ENCODE measurements at regions not wholly inside any gene's neighbourhood (a gene's known extent, or its start where the extent isn't known, plus 50 kb on each side); places are given as distances from the start of the nearest gene placed in this dataset.
A peak's percentile ranks its signal among the peaks of the same experiment; 100 is the strongest.

GRCh38 chr5:72633649-72634048, 126.4 kb upstream of the ZNF366 start:
- peak; percentile 75 for DNase-seq (ENCODE audit: low read depth)
- H3K4me3 ChIP-seq (ENCODE audit: low read length): peak overlapping the region; percentile 13

DNA sequence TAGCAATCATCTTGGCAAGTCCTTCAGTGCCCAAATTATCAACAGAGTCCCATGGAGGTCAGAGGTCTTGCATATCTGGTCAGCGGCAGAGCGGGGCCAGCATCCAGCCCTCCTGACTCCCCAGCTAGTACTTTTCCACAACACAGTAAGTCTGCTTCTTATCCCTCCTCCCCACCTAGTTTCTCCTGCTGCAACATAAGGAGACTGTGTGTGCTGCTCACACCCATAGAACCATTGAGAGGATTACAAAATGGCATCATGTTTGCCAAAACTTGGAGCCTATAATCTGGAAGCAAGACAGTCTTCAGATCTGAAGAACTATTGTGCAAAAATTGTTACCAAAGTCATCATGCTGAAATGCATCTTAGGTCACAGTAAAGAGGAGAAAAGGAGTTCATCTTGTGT, 125.8 kb upstream of the ZNF366 start:
- H3K4me3 ChIP-seq (ENCODE audit: low read length): peak overlapping the region; percentile 45
- no peaks in the 10 kb centered on the region for H3K36me3 ChIP-seq (ENCODE audit: control insufficient read depth, insufficient read depth, low read length, severe bottlenecking)
- H3K4me1 ChIP-seq (ENCODE audit: control insufficient read depth, insufficient read depth, low read length): peaks cover 47% of the 10 kb centered on the region
- no peaks in the 10 kb centered on the region for H3K9me3 ChIP-seq (ENCODE audit: control insufficient read depth, low read length)
- H3K9ac ChIP-seq (ENCODE audit: low read length): peak overlapping the region; percentile 61
- peak; percentile 29 for DNase-seq (ENCODE audit: low read depth)
- no peaks in the 10 kb centered on the region for H3K27me3 ChIP-seq (replicated peaks; ENCODE audit: control insufficient read depth, insufficient read depth, low read length)

More at GRCh38 chr5:72633649-72634048, 126.4 kb upstream of the ZNF366 start:
- Histone ChIP-seq H3K9ac (ENCODE audit: low read length) (peak overlapping the region; percentile 61), H3K27me3 (replicated peaks; ENCODE audit: control insufficient read depth, insufficient read depth, low read length) (no peaks in the 10 kb centered on the region), H3K4me1 (ENCODE audit: control insufficient read depth, insufficient read depth, low read length) (peaks cover 47% of the 10 kb centered on the region), H3K36me3 (ENCODE audit: control insufficient read depth, insufficient read depth, low read length, severe bottlenecking) (no peaks in the 10 kb centered on the region), H3K9me3 (ENCODE audit: control insufficient read depth, low read length) (no peaks in the 10 kb centered on the region)

- H3K9me3 ChIP-seq (ENCODE audit: control insufficient read depth, low read length): no peaks in the 10 kb centered on the region
- no peaks in the 10 kb centered on the region for H3K36me3 ChIP-seq (ENCODE audit: control insufficient read depth, insufficient read depth, low read length, severe bottlenecking)
- H3K9ac ChIP-seq (ENCODE audit: low read length): no peak overlapping the region
- H3K4me3 ChIP-seq (ENCODE audit: low read length): no peak overlapping the region
- DNase-seq (ENCODE audit: low read depth): no peak
- peaks cover 47% of the 10 kb centered on the region for H3K4me1 ChIP-seq (ENCODE audit: control insufficient read depth, insufficient read depth, low read length)
- H3K27me3 ChIP-seq (replicated peaks; ENCODE audit: control insufficient read depth, insufficient read depth, low read length): no peaks in the 10 kb centered on the region
Measured at GRCh38 chr5:72630721-72631120, 123.5 kb upstream of the ZNF366 start.

- no peaks in the 10 kb centered on the region for H3K36me3 ChIP-seq (ENCODE audit: control insufficient read depth, insufficient read depth, low read length, severe bottlenecking)
- H3K4me3 ChIP-seq (ENCODE audit: low read length): no peak overlapping the region
- no peaks in the 10 kb centered on the region for H3K9me3 ChIP-seq (ENCODE audit: control insufficient read depth, low read length)
- peaks cover 53% of the 10 kb centered on the region for H3K4me1 ChIP-seq (ENCODE audit: control insufficient read depth, insufficient read depth, low read length)
- H3K27me3 ChIP-seq (replicated peaks; ENCODE audit: control insufficient read depth, insufficient read depth, low read length): no peaks in the 10 kb centered on the region
- DNase-seq (ENCODE audit: low read depth): no peak
- no peak overlapping the region for H3K9ac ChIP-seq (ENCODE audit: low read length)
Measured at GRCh38 chr5:72630081-72630480, 122.9 kb upstream of the ZNF366 start.

DNA sequence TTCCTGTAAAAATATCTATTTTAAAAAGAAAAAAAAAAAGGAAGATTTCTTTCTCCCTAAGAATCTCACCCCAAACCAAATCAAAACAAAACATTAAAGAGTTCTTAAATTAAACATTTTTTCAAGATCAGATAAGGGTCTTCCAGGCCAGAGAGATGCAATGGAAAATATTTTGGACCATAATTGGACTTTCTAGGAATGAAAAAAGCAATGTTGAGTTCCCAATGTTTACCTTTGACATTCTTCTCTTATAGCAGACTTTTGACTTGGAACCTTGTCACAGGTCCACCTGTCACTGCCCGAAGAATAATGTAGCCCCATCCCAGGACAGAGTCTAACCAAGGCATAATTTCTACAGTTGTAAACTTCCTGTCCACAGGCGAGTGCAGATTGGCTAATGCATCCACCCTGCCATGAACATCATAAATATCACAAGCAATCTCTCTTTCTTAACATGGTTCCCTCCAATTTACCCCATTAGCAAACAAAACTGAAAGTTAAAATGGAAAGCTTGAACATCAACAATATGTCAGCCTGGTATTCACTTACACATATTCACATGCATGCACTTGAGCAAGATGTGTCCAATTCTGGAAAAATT, 121.7 kb upstream of the ZNF366 start:
- DNase-seq (ENCODE audit: low read depth): no peak

DNA sequence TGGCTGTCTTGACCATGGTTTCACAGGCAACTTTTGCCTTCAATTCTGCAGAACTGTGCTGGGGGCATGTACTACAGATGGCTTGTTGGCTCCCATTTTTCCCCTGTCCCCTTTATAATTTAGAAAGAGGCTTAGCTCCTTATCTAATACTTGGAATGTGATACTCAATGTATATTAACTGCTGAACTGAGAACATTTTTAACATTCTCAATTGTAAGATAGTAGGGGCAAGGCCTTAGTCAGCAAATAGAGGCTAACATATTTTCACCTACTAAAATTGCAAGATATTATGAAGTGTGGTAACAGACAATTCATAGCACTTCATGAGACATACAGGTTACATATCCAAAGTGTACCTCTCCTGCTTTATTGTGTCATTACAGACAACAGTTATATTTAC, 118.1 kb upstream of the ZNF366 start:
- peaks cover 49% of the 10 kb centered on the region for H3K4me1 ChIP-seq (ENCODE audit: control insufficient read depth, insufficient read depth, low read length)
- no peaks in the 10 kb centered on the region for H3K27me3 ChIP-seq (replicated peaks; ENCODE audit: control insufficient read depth, insufficient read depth, low read length)
- peak overlapping the region; percentile 39 for H3K9ac ChIP-seq (ENCODE audit: low read length)
- H3K4me3 ChIP-seq (ENCODE audit: low read length): no peak overlapping the region
- H3K9me3 ChIP-seq (ENCODE audit: control insufficient read depth, low read length): no peaks in the 10 kb centered on the region
- no peak for DNase-seq (ENCODE audit: low read depth)
- no peaks in the 10 kb centered on the region for H3K36me3 ChIP-seq (ENCODE audit: control insufficient read depth, insufficient read depth, low read length, severe bottlenecking)

More for the DNA sequence above, 121.7 kb upstream of the ZNF366 start:
- H3K9ac ChIP-seq (ENCODE audit: low read length): no peak overlapping the region
- no peak overlapping the region for H3K4me3 ChIP-seq (ENCODE audit: low read length)
- H3K9me3 ChIP-seq (ENCODE audit: control insufficient read depth, low read length): no peaks in the 10 kb centered on the region
- no peaks in the 10 kb centered on the region for H3K36me3 ChIP-seq (ENCODE audit: control insufficient read depth, insufficient read depth, low read length, severe bottlenecking)
- H3K27me3 ChIP-seq (replicated peaks; ENCODE audit: control insufficient read depth, insufficient read depth, low read length): no peaks in the 10 kb centered on the region
- H3K4me1 ChIP-seq (ENCODE audit: control insufficient read depth, insufficient read depth, low read length): peaks cover 54% of the 10 kb centered on the region

DNA sequence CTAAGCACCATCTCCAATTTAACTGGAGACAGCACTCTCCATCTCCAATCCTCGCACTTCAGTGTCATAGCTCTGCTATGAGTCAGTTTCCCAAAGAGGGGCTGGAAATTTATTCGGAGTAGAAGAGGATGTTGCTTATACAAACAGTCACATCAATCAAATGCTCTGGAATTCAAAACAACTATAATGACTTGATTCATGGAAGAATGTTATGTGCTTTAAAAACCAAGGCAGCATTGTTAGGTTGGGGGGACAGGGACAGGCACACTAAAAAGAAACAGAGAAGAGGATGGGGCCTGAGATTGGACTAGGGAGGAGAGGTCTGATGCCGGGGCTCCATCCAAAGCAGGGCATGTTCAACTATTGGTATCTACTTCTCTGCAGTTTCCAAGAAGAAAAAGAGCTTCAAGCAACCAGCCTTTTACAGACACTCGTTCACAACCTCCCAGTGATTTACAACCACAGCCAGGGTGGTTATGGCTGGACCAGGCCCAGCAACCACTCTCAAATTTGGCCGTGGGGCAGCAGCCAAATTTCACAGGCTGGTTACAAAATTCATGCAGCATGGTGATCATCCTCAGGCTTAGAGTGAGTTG, 117.5 kb upstream of the ZNF366 start:
- Histone ChIP-seq H3K27me3 (replicated peaks; ENCODE audit: control insufficient read depth, insufficient read depth, low read length) (no peaks in the 10 kb centered on the region), H3K36me3 (ENCODE audit: control insufficient read depth, insufficient read depth, low read length, severe bottlenecking) (no peaks in the 10 kb centered on the region), H3K9me3 (ENCODE audit: control insufficient read depth, low read length) (no peaks in the 10 kb centered on the region), H3K4me1 (ENCODE audit: control insufficient read depth, insufficient read depth, low read length) (peaks cover 43% of the 10 kb centered on the region), H3K9ac (ENCODE audit: low read length) (peak overlapping the region; percentile 39), H3K4me3 (ENCODE audit: low read length) (no peak overlapping the region)
- DNase-seq (ENCODE audit: low read depth): peak; percentile 59

- H3K4me1 ChIP-seq (ENCODE audit: control insufficient read depth, insufficient read depth, low read length): peaks cover 43% of the 10 kb centered on the region
- no peaks in the 10 kb centered on the region for H3K27me3 ChIP-seq (replicated peaks; ENCODE audit: control insufficient read depth, insufficient read depth, low read length)
- H3K36me3 ChIP-seq (ENCODE audit: control insufficient read depth, insufficient read depth, low read length, severe bottlenecking): no peaks in the 10 kb centered on the region
- no peak overlapping the region for H3K9ac ChIP-seq (ENCODE audit: low read length)
- H3K4me3 ChIP-seq (ENCODE audit: low read length): no peak overlapping the region
- no peaks in the 10 kb centered on the region for H3K9me3 ChIP-seq (ENCODE audit: control insufficient read depth, low read length)
- DNase-seq (ENCODE audit: low read depth): no peak
Measured at GRCh38 chr5:72623936-72624335, 116.7 kb upstream of the ZNF366 start.

DNA sequence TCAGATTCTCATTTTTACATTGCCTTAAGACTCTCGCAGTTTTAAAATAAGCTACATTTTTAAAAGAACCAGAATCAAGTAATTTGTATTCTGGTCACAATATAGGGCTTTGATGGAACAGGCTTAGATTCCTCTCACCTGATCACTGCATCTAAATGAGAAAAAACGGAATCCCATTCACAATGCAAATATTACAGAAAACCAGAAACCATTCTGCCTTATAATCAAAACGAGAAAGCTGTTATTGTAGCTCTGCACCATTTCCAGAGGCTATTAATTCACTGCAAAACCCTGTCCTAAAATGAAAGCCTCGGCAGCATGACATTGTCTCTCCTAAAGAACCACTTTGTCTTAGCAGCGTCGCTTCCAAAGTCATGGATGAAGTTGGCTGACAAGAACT, 116.1 kb upstream of the ZNF366 start:
- Histone ChIP-seq H3K4me3 (ENCODE audit: low read length) (no peak overlapping the region), H3K9me3 (ENCODE audit: control insufficient read depth, low read length) (no peaks in the 10 kb centered on the region), H3K36me3 (ENCODE audit: control insufficient read depth, insufficient read depth, low read length, severe bottlenecking) (no peaks in the 10 kb centered on the region), H3K4me1 (ENCODE audit: control insufficient read depth, insufficient read depth, low read length) (peaks cover 43% of the 10 kb centered on the region), H3K27me3 (replicated peaks; ENCODE audit: control insufficient read depth, insufficient read depth, low read length) (no peaks in the 10 kb centered on the region), H3K9ac (ENCODE audit: low read length) (no peak overlapping the region)
- DNase-seq (ENCODE audit: low read depth): no peak

- H3K4me1 ChIP-seq (ENCODE audit: control insufficient read depth, insufficient read depth, low read length): peaks cover 43% of the 10 kb centered on the region
- peak overlapping the region; percentile 20 for H3K9ac ChIP-seq (ENCODE audit: low read length)
- no peaks in the 10 kb centered on the region for H3K36me3 ChIP-seq (ENCODE audit: control insufficient read depth, insufficient read depth, low read length, severe bottlenecking)
- H3K9me3 ChIP-seq (ENCODE audit: control insufficient read depth, low read length): no peaks in the 10 kb centered on the region
- DNase-seq (ENCODE audit: low read depth): no peak
- H3K4me3 ChIP-seq (ENCODE audit: low read length): no peak overlapping the region
- H3K27me3 ChIP-seq (replicated peaks; ENCODE audit: control insufficient read depth, insufficient read depth, low read length): no peaks in the 10 kb centered on the region
Measured at GRCh38 chr5:72622170-72622760, 115.1 kb upstream of the ZNF366 start.

GRCh38 chr5:72621576-72621975, 114.4 kb upstream of the ZNF366 start:
- Histone ChIP-seq H3K4me3 (ENCODE audit: low read length) (no peak overlapping the region), H3K9me3 (ENCODE audit: control insufficient read depth, low read length) (no peaks in the 10 kb centered on the region), H3K27me3 (replicated peaks; ENCODE audit: control insufficient read depth, insufficient read depth, low read length) (no peaks in the 10 kb centered on the region), H3K36me3 (ENCODE audit: control insufficient read depth, insufficient read depth, low read length, severe bottlenecking) (no peaks in the 10 kb centered on the region), H3K4me1 (ENCODE audit: control insufficient read depth, insufficient read depth, low read length) (peaks cover 43% of the 10 kb centered on the region), H3K9ac (ENCODE audit: low read length) (peak overlapping the region; percentile 20)
- no peak for DNase-seq (ENCODE audit: low read depth)

Data from adipocyte (in vitro differentiated cells).